Natural killer cell treated with Interleukin-12 subunit alpha and Interleukin-12 subunit beta and Interleukin-15 and Interleukin-18, amount 100 ng/mL, for 72 hours (primary cell): ENCODE measurements at regions not wholly inside any gene's neighbourhood (a gene's known extent, or its start where the extent isn't known, plus 50 kb on each side); places are given as distances from the start of the nearest gene placed in this dataset.

Experiments used
- ATAC-seq, 2 donors: fragments of 150-1000 bp; cut with Tn5 transposase in 1 of 2; sonication (Bioruptor Pico), chemical (Tn5 transposase) in 1 of 2; 2 replicates each; pipeline ENCODE4 v1.10.0; 2021
- DNase-seq: peaks from one replicate; pipeline ENCODE4 v3.0.0; 2022; ENCODE audit warnings: low spot score
- H3K27ac Mint-ChIP-seq, 2 donors: 1 replicate in 1 of 2; 2 replicates in 1 of 2; pipeline ENCODE4 v1.8.0; 2022; ENCODE audit warnings: mixed read lengths in 2 of 2, mild to moderate bottlenecking in 1 of 2, moderate library complexity in 1 of 2
- H3K27me3 Mint-ChIP-seq, 2 donors: 1 replicate in 1 of 2; 2 replicates in 1 of 2; pipeline ENCODE4 v1.8.0; 2022; ENCODE audit warnings: mixed read lengths in 2 of 2
- H3K36me3 Mint-ChIP-seq: one replicate; pipeline ENCODE4 v1.8.0; 2022; ENCODE audit warnings: mixed read lengths
- H3K4me1 Mint-ChIP-seq, 2 donors: 1 replicate in 1 of 2; 2 replicates in 1 of 2; pipeline ENCODE4 v1.8.0; 2022; ENCODE audit warnings: low read depth in 2 of 2, mixed read lengths in 2 of 2, mild to moderate bottlenecking in 1 of 2
- H3K4me3 Mint-ChIP-seq: one replicate; pipeline ENCODE4 v1.8.0; 2022; ENCODE audit warnings: mixed read lengths
- H3K9me3 Mint-ChIP-seq: 2 replicates; pipeline ENCODE4 v1.8.0; 2022; ENCODE audit warnings: mixed read lengths

GRCh38 chr15:69663441-69663840, 210.8 kb downstream of the RPLP1 start:
- ATAC-seq (no peak), DNase-seq (no peak)
- Mint-ChIP-seq H3K27ac (peak overlapping the region in 1 of 2 donors; percentile 32), H3K36me3 (no peaks in the 10 kb centered on the region), H3K4me3 (no peak overlapping the region), H3K9me3 (no peaks in the 10 kb centered on the region), H3K27me3 (peaks cover 2 to 9% of the 10 kb centered on the region in 2 donors), H3K4me1 (peaks cover 9 to 30% of the 10 kb centered on the region in 2 donors)

GRCh38 chr15:69663982-69664381, 211.4 kb downstream of the RPLP1 start:
- H3K9me3 Mint-ChIP-seq, result no peaks in the 10 kb centered on the region
- no peaks in the 10 kb centered on the region for H3K36me3 Mint-ChIP-seq
- ATAC-seq (no peak), DNase-seq (no peak)
- H3K4me1 Mint-ChIP-seq, result peaks cover 14 to 36% of the 10 kb centered on the region in 2 donors
- H3K27me3 Mint-ChIP-seq, result peaks cover 0 to 7% of the 10 kb centered on the region in 2 donors
- no peak overlapping the region for H3K4me3 Mint-ChIP-seq
- no peak overlapping the region for H3K27ac Mint-ChIP-seq

- peaks cover 22 to 44% of the 10 kb centered on the region in 2 donors for H3K4me1 Mint-ChIP-seq
- no peak overlapping the region for H3K4me3 Mint-ChIP-seq
- H3K27ac Mint-ChIP-seq, result no peak overlapping the region
- H3K27me3 Mint-ChIP-seq, result peaks cover 0 to 7% of the 10 kb centered on the region in 2 donors
- ATAC-seq (no peak), DNase-seq (no peak)
- H3K9me3 Mint-ChIP-seq, result no peaks in the 10 kb centered on the region
- H3K36me3 Mint-ChIP-seq, result no peaks in the 10 kb centered on the region
These were observed 212.3 kb downstream of the RPLP1 start for GRCh38 chr15:69664572-69665571.

GRCh38 chr15:69665641-69666111, 213.1 kb downstream of the RPLP1 start:
- Mint-ChIP-seq H3K27me3 (peaks cover 0 to 10% of the 10 kb centered on the region in 2 donors), H3K27ac (no peak overlapping the region), H3K36me3 (no peaks in the 10 kb centered on the region), H3K4me1 (peaks cover 27 to 49% of the 10 kb centered on the region in 2 donors), H3K9me3 (no peaks in the 10 kb centered on the region), H3K4me3 (no peak overlapping the region)
- ATAC-seq (no peak), DNase-seq (no peak)

GRCh38 chr15:69666441-69666882, 213.8 kb downstream of the RPLP1 start:
- Mint-ChIP-seq H3K27ac (peak overlapping the region; percentile 17 to 55), H3K4me1 (peaks cover 27 to 51% of the 10 kb centered on the region in 2 donors)

GRCh38 chr15:69666921-69667811, 214.5 kb downstream of the RPLP1 start:
- ATAC-seq, result no peak
- Mint-ChIP-seq H3K4me3 (no peak overlapping the region), H3K4me1 (peaks cover 27 to 53% of the 10 kb centered on the region in 2 donors), H3K27ac (peak overlapping the region in 1 of 2 donors; percentile 55), H3K9me3 (no peaks in the 10 kb centered on the region), H3K27me3 (peaks cover 0 to 17% of the 10 kb centered on the region in 2 donors), H3K36me3 (no peaks in the 10 kb centered on the region)
- DNase-seq, result no peak

More at GRCh38 chr15:69666441-69666882, 213.8 kb downstream of the RPLP1 start:
- Mint-ChIP-seq H3K9me3 (no peaks in the 10 kb centered on the region), H3K4me3 (peak overlapping the region; percentile 23), H3K36me3 (no peaks in the 10 kb centered on the region), H3K27me3 (peaks cover 0 to 12% of the 10 kb centered on the region in 2 donors)
- ATAC-seq (peak in 1 of 2 donors; percentile 22), DNase-seq (no peak)

GRCh38 chr15:69668039-69668705, 215.6 kb downstream of the RPLP1 start:
- Mint-ChIP-seq H3K9me3 (no peaks in the 10 kb centered on the region), H3K36me3 (no peaks in the 10 kb centered on the region), H3K4me3 (peak overlapping the region; percentile 26), H3K27me3 (peaks cover 0 to 20% of the 10 kb centered on the region in 2 donors), H3K4me1 (peaks cover 27 to 49% of the 10 kb centered on the region in 2 donors), H3K27ac (no peak overlapping the region)
- ATAC-seq, result peak in 1 of 2 donors; percentile 7
- no peak for DNase-seq

GRCh38 chr15:69668963-69669362, 216.3 kb downstream of the RPLP1 start:
- Mint-ChIP-seq H3K9me3 (no peaks in the 10 kb centered on the region), H3K27ac (no peak overlapping the region), H3K4me1 (peaks cover 27 to 49% of the 10 kb centered on the region in 2 donors), H3K36me3 (no peaks in the 10 kb centered on the region), H3K4me3 (peak overlapping the region; percentile 26), H3K27me3 (peaks cover 4 to 21% of the 10 kb centered on the region in 2 donors)
- ATAC-seq, result peak; percentile 74 to 81
- peak; percentile 75 for DNase-seq

- H3K4me3 Mint-ChIP-seq, result peak overlapping the region; percentile 26
- DNase-seq, result no peak
- H3K27me3 Mint-ChIP-seq, result peaks cover 9 to 25% of the 10 kb centered on the region in 2 donors
- H3K27ac Mint-ChIP-seq, result no peak overlapping the region
- H3K4me1 Mint-ChIP-seq, result peaks cover 27 to 49% of the 10 kb centered on the region in 2 donors
- ATAC-seq, result no peak
- H3K36me3 Mint-ChIP-seq, result no peaks in the 10 kb centered on the region
- H3K9me3 Mint-ChIP-seq, result no peaks in the 10 kb centered on the region
These were observed 216.8 kb downstream of the RPLP1 start for GRCh38 chr15:69669446-69669845.

- DNase-seq, result no peak
These were observed 220.8 kb downstream of the RPLP1 start for GRCh38 chr15:69673291-69673881.

GRCh38 chr15:69675731-69676130, 223.1 kb downstream of the RPLP1 start:
- Mint-ChIP-seq H3K27ac (no peak overlapping the region), H3K4me3 (no peak overlapping the region), H3K27me3 (peaks cover 45 to 54% of the 10 kb centered on the region in 2 donors), H3K9me3 (no peaks in the 10 kb centered on the region), H3K4me1 (peaks cover 16 to 27% of the 10 kb centered on the region in 2 donors), H3K36me3 (no peaks in the 10 kb centered on the region)
- ATAC-seq, result no peak
- DNase-seq, result no peak

More at GRCh38 chr15:69673291-69673881, 220.8 kb downstream of the RPLP1 start:
- ATAC-seq, result no peak
- no peak overlapping the region for H3K27ac Mint-ChIP-seq
- H3K4me1 Mint-ChIP-seq, result peaks cover 24 to 36% of the 10 kb centered on the region in 2 donors
- H3K27me3 Mint-ChIP-seq, result peaks cover 41 to 43% of the 10 kb centered on the region in 2 donors
- H3K9me3 Mint-ChIP-seq, result no peaks in the 10 kb centered on the region
- H3K36me3 Mint-ChIP-seq, result no peaks in the 10 kb centered on the region
- no peak overlapping the region for H3K4me3 Mint-ChIP-seq

- H3K9me3 Mint-ChIP-seq, result no peaks in the 10 kb centered on the region
- DNase-seq, result no peak
- H3K27me3 Mint-ChIP-seq, result peaks cover 36 to 54% of the 10 kb centered on the region in 2 donors
- peaks cover 16 to 25% of the 10 kb centered on the region in 2 donors for H3K4me1 Mint-ChIP-seq
- no peak overlapping the region for H3K4me3 Mint-ChIP-seq
- no peak overlapping the region for H3K27ac Mint-ChIP-seq
- no peaks in the 10 kb centered on the region for H3K36me3 Mint-ChIP-seq
- no peak for ATAC-seq
These were observed 224.8 kb downstream of the RPLP1 start for GRCh38 chr15:69677403-69677802.
